GM18519 (cell line): ENCODE measurements at regions not wholly inside any gene's neighbourhood (a gene's known extent, or its start where the extent isn't known, plus 50 kb on each side); places are given as distances from the start of the nearest gene placed in this dataset.
"Not testable (repeated sequence)": the region's sequence is repeated elsewhere in the genome, so short reads cannot be mapped to it uniquely, and the experiment has no call there.

Source experiments
- ATAC-seq: cut with Tn5 transposase; IDR thresholded peaks from one replicate; pipeline ENCODE4 v1.9.1; 2021; ENCODE audit warnings: mild to moderate bottlenecking, moderate library complexity; ENCODE audit not compliant: unreplicated experiment, low FRiP score

DNA sequence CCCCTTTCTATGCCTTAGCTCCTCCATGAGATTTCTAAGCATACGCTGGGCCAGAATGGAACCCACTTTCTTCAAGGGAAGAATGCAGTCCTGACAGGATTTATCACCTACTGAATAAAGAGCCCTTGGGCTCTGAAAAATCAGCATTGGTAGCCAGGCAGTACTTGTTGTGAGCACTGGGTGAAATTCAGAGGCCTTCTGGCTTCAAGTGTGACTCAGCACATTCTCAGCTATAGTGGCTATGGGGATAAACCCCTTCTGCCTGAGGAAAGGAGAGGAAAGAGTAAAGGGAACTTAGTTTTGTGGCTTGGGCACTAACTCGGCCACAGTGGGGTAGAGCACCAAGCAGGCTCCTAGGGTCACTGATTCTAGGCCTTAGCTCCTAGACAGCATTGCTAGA, 574.8 kb downstream of the JRKL start:
- no peak for ATAC-seq

DNA sequence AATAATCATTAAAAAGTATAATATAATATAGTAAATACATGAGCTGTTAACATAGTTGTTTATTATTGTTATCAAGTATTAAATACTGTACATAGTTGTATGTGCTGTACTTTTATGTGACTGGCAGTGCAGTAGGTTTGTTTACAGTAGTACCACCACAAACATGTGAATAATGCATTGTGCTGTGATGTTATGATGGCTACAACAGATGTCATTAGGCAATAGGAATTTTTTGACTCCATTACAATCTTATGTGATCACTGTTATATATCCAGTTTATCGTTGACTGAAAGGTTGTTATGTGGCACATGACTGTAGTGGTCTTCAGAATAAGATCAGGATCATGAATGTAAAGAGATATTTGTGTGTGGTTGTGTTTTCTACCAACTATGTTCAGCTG, 577.8 kb downstream of the JRKL start:
- ATAC-seq, result no peak

DNA sequence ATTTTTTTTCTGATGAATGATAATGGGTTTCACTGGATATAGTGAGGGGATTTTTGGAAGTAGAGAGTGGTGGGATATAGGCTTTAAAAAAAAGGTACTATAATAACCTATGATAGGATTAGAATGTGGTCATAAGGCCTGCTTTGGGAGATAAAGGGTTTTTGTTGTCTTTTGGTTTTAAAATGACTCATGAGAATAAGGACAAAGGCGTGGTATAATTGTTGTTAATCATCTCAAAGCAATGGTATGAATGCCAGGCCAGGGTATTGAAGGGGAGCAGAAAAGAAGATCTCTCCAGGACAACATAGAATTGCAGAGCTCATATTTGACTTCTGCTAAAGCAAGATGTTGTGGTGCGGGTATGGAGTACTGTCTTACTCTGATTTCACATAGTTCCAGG, 579.4 kb downstream of the JRKL start:
- ATAC-seq, result no peak

DNA sequence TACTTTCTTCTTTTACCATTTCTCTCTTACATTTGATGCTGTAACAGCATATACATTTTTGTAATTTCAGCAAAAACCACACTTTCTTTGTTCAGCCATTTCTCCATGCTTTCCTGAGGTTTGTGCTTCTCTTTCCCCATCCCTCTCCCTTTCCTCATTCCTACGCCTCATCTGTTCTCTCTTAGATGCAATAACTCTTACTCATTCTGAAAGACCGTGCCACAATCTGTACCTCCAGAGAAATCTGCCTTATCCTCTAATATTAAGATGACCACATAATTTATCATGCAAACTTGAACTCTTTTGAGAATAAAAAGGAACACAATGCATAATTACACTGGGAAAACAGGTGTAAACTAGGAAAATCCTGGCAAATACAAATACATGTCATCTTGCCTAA, 588.9 kb downstream of the JRKL start:
- ATAC-seq, result no peak

DNA sequence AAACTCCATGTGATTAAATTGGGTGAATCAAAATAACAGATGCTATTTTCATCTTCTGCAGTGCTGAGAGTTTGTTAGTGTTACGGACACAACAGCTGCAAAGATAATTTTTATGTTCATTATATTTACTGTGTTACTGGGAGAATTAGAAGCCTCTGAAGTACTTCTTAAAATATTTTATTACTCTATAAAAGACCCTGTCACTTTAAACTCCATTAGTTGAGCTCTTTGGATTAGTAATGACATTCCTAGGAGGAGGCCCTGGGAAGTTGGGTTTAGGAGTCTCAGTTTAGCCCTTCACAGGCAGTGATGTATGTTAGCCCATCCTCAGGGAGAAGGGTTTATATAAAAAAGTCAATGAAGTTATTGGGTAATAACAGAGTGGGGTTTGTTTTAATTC, 596.7 kb downstream of the JRKL start:
- no peak for ATAC-seq

DNA sequence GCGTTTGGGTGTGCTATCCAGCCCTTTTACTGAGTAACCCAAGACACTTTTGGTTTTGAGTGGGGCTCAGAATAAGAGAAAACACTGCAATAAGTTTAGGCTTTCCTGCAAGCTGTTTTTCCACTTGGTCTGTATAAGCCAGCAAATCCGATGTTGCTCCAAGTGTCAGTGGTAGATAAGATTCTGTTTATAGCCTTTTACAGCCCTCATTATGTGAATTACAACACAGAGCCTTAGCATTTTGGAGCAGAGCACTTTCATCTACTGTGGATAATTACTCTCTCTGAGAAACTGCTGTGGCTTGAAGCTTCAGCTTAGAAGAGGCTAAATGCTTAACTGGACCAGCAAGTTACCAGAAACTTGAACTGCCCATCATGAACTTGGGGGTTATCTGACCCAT, 601.1 kb downstream of the JRKL start:
- ATAC-seq, result no peak

DNA sequence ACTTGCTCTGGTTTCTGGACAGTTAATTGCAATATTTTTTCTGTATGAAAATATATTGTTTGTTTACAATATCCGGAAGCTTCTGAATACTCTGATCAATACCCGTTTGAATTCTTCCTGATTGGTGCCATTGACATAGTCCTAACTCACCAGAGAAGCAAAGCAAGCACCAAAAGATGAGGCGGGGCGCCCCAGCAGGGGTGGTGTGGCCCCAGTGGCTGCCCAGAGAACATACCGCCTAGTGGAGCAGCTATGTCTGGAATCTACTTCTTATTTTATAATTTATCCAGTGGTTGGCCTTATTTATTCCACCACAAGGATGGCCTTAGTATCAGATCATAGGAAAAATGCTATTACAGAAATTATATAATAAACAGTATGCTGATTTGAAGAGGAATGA, 610.7 kb downstream of the JRKL start:
- no peak for ATAC-seq

DNA sequence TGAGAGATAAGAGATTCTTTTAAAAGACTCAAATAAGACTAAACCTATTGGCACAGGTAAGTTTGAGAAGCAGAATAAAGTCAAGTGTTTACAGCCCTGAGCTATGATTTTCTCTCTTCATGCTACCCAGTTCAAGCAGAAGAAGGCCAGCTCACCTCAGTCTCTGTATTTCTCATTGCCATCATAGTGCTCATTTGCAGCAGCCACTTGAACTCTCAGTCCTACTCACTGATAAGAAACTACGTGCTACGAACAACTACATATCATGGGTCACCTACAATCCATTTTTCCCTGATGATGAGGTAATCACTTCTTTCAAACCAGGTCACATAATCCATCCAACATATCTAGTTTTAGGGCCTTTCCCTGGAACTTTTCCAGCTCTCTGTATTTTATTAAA, 617.5 kb downstream of the JRKL start:
- no peak for ATAC-seq

DNA sequence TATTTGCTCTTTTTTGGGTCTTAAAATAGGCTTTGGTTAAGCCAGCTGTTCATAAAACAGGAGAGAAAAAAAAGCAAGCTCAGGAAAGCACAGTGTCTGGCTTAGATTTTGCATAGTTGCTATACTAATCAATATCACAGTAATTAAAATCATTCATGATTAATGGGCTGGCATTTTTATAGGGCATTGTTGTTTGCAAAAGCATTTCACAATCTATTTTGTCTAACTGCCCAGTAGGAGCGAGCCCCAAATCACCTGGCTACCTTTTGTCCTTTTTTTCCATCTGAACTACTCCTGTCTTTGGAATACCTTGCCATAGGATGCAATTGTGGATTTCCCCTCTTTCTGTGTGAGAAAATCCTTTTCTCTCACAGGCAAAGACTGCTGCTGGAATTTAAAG, 619.8 kb downstream of the JRKL start:
- no peak for ATAC-seq

DNA sequence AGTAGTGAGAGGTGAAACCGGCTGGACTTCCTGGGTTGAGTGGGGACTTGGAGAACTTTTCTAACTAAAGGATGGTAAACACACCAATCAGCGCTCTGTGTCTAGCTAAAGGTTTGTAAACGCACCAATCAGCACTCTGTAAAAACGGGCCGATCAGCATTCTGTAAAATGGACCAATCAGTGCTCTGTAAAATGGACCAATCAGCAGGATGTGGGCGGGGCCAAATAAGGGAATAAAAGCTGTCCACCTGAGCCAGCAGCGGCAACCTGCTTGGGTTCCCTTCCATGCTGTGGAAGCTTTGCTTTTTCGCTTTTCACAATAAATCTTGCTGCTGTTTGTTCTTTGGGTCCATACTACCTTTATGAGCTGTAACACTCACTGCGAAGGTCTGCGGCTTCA, 621.2 kb downstream of the JRKL start:
- not testable (repeated sequence) for ATAC-seq

DNA sequence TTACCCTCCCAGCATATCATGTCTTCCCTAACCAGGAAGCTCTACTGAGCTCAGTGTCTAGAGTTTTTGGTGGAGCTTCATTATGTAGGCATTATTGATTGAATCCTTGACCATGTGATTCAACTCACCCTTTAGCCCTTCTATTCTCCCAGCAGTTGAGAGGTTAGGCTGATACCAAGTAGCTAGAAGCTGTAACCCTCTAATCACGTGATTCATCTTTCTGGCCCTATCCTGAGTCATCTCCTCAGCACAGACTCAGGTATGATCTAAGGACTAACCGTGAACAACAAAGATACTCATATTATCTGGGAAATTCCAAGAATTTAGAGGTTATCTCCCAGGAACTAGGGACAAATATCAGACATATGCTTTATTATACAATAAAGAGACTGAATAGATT, 625.5 kb downstream of the JRKL start:
- ATAC-seq, result no peak

DNA sequence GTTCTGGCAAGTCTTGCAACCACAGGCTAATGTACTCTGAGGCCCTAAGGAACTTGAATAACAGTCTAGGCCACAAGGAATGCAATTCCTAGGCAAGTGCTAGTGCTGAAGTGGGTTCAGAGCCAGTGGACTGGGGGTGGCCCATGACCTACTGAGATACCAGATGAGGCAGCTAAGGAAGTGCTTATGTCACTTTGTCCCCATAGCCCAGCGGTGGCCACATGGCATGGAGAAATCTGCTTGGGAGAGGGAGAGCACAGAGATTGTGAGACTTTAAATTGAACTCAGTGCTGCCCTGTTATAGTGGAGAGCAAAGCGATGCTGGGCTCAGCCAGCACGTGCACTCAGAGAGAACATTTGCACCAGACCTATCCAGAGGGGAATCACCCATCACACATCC, 629.5 kb downstream of the JRKL start:
- ATAC-seq, result no peak

DNA sequence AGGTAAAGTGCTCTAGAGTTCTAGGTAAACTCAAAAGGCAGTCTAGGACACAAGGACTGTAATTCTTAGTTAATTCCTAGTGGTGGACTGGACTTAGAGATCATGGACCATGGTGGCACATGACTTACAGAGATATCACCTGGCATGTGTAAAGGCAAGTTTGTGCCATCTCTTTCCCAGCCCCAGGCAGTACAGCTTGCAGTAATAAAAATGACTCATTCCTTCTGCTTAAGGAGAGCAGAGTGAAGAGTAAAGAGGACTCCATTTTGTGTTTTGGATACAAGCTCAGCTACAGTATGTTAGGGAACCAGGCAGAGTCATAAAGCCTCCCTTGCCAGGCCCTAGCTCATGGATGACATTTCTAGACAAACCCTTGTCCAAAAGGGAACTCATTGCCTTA, 629.9 kb downstream of the JRKL start:
- ATAC-seq, result no peak

DNA sequence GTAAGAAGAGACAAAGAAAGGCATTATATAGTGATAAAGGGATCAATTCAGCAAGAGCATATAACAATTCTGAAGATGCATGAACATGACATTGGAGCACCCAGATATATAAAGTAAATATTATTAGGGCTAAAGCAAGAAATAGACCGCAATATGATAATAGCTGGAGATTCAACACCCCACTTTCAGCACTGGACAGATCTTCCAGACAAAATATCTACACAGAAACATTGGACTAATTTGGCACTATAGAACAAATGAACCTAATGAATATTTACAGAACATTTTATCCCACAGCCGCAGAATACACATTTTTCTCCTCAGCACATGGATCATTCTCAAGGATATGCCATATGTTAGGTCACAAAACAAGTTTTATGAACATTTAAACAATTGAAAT, 633.1 kb downstream of the JRKL start:
- no peak for ATAC-seq

DNA sequence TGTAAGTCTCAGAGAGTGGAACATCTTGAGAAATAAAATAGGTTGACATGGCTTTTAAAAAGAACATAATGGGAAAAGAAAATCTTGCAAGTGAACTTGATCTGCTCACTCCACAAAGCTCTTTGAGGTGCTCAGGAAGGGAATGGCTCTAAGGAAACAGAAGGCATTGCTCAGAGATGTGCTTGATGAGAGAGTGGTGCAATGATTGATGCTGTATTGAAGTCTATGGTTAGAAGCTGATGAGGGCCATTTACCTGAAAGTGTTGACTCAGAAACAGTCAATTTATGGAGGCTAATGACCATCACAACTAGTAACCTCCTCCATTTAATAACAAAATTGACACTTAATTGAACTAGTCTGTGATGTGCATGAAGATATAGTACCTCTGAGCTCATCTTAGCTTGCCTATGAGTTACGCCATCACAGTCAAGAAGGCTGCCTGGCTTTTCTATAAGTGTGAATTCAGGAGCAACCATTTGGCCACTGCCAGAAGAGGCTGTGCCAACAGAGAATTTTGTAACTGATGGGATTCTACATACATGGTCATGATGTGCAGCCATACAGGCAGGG, 639.1 kb downstream of the JRKL start:
- ATAC-seq, result no peak

DNA sequence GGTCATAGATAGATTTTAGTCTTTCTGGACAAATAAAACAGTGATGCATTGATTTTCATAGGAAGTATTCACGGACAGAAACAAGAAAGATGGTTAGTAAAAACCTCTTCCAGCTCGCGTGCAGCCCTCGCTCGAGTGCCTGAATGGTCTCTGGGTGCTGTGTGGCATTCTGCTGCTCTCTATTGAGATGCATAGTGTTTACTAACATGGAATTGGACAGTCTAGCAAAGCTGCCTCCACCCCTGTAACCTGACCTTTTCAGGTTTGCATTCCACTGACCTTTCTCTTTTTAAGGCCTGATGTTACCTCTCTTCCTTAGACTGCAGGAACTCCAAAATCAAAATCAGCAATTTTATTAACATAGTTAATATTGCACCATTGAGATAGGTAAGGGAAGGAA, 643.4 kb downstream of the JRKL start:
- ATAC-seq, result no peak

DNA sequence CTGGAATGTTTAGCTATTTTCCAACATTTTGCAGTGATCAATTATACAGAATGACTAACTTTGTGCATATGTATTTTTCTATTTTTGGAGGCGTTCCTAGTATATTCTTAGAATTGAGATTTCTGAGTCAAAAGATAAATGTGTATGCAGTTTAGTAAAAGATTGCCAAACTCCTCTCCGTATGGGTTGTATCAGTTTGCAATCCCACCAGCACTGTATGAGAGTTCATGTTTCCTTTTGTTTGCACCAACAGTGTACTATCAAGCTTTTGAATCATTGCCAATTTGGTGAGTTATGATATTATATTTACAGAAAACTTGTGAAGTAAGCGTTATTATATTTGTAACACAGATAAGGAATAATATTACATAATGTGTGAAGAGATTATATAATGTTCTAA, 658.7 kb downstream of the JRKL start:
- no peak for ATAC-seq

DNA sequence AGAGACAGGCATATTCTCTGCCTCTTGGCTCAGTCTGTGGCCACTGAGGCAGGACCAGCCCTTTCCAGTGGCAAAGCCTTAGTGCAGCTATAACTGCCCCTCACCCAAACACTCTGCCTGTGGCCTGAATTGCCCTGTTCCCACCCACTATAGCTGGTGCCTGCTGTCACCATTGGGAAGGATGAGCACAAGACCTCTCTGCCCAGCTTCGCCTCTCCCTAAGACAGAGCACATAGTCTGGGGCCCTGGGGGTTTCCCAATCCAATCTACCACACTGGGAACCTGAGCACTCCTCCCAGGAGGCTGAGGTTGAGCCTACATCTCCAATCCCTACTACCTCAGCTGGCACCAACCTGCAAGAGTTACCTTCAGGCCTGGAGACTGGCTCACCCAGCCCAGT, 670.4 kb downstream of the JRKL start:
- ATAC-seq, result no peak

DNA sequence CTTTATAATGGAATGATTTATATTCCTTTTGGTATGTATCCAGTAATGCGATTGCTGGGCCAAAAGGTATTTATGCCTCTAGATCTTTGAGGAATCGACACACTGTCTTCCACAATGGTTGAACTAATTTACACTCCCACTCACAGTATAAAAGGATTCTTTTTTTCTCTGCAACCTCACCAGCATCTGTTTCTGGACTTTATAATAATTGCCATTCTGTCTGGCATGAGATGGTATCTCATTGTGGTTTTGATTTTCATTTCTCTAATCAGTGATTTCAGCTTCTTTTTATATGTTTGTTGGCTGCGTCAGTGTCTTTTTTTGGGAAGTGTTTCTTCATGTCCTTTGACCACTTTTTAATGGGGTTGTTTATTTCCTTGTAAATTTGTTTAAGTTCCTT, 679.3 kb downstream of the JRKL start:
- ATAC-seq, result no peak

DNA sequence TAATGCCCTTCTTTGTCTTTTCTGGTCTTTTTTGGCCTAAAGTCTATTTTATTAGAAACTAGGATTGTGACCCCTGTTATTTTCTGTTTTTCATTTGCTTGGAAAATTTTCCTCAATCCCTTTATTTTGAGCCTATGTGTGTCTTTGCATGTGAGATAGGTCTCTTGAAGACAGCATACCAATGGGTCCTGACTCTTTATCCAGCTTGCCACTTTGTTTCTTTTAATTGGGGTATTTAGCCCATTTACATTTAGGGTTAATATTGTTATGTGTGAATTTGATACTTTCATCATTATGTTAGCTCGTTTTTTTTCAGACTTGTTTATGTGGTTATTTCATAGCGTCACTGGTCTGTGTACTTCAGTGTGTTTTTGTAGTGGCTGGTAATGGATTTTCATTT, 682.6 kb downstream of the JRKL start:
- ATAC-seq, result no peak

DNA sequence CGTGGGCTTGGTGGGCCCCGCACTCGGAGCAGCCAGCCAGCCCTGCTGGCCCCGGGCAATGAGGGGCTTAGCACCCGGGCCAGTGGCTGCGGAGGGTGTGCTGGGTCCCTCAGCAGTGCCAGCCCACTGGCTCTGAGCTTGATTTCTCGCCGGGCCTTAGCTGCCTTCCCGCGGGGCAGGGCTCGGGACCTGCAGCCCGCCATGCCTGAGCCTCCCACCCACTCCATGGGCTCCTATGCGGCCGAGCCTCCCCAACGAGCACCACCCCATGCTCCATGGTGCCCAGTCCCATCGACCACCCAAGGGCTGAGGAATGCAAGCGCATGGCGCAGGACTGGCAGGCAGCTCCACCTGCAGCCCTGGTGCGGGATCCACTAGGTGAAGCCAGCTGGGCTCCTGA, 686.9 kb downstream of the JRKL start:
- not testable (repeated sequence) for ATAC-seq

DNA sequence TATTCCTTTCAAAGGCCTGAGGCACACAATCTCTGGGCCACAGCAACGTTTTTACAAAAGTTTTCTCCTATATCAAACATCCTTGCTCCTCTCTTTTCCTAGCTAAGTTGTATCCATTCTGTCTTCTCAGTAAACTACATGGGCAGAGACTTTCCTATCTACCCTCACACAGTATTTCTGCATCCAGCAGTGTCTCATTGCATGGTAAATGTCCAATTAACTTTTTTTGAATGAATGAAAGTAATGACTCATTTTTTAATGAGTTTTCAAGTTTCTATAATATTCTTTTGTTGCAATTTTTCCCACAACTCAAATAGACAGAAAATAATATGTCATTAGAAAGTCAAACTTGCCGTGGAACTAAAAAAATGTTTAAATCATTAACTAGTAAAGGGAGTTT, 688.6 kb downstream of the JRKL start:
- ATAC-seq, result no peak

DNA sequence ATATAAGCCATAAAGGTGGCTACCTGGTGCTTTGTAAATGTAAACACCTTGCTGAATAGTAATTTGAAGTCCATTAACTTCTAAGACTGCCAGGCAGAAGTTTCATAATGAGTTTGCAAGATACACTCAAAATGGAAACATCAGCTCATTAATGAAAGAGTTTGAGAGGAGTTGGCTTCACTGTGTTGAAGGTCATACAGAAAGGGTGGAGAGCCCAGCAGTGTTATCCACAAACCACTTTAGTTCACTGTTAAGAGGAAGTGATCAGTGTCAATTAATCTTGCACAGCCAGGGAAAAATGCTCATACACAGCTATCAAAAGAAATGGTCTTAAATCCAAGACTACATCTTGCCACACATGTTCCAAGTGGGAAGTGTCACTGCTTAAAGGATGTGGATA, 689.4 kb downstream of the JRKL start:
- ATAC-seq, result no peak
